ENCODE measurements at regions not wholly inside any gene's neighbourhood (a gene's known extent, or its start where the extent isn't known, plus 50 kb on each side); places are given as distances from the start of the nearest gene placed in this dataset.

DNA sequence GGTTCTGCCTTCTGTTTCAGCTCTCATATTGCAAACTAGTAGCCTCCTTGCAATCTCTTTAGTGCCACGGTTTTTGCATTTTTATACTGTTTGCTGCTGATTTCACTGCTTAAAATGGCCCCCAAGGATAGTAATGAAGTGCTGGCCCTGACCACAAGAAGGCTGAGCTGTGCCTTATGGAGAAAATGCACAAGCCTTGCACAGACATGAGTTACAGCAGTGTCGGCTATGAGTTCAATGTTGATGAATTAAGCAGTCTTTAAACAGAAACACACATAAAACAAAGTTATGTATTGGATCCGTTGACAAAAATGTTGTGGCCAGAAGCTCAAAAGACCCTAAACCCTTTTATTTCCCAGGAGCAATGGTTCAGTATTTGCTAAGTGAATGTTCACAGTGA is 210.6 kb upstream of the DYNLRB2 start:
- Histone ChIP-seq H3K79me2 (ENCODE audit: control insufficient read depth, low read length) (no peaks in the 10 kb centered on the region), H3F3A (ENCODE audit: control insufficient read depth, insufficient read depth) (no peaks in the 10 kb centered on the region), H3K4me1 (ENCODE audit: control insufficient read depth, low read length) (no peaks in the 10 kb centered on the region), H3K9me2 (replicated peaks; ENCODE audit: control insufficient read depth, low read length) (no peaks in the 10 kb centered on the region), H3K27me3 (ENCODE audit: control insufficient read depth, low read length) (no peaks in the 10 kb centered on the region), H4K20me1 (ENCODE audit: control insufficient read depth, insufficient read depth, low read depth, low read length) (no peaks in the 10 kb centered on the region), H3K4me2 (ENCODE audit: low read length) (no peak overlapping the region), H3K4me3 (ENCODE audit: low read length) (no peak overlapping the region), H3K27ac (ENCODE audit: low read depth, low read length) (no peak overlapping the region), H3K9me3 (ENCODE audit: control insufficient read depth, insufficient read depth, low read length) (no peaks in the 10 kb centered on the region), H3K36me3 (ENCODE audit: control insufficient read depth, low read length) (no peaks in the 10 kb centered on the region)
- TF ChIP-seq, protein P1, sequence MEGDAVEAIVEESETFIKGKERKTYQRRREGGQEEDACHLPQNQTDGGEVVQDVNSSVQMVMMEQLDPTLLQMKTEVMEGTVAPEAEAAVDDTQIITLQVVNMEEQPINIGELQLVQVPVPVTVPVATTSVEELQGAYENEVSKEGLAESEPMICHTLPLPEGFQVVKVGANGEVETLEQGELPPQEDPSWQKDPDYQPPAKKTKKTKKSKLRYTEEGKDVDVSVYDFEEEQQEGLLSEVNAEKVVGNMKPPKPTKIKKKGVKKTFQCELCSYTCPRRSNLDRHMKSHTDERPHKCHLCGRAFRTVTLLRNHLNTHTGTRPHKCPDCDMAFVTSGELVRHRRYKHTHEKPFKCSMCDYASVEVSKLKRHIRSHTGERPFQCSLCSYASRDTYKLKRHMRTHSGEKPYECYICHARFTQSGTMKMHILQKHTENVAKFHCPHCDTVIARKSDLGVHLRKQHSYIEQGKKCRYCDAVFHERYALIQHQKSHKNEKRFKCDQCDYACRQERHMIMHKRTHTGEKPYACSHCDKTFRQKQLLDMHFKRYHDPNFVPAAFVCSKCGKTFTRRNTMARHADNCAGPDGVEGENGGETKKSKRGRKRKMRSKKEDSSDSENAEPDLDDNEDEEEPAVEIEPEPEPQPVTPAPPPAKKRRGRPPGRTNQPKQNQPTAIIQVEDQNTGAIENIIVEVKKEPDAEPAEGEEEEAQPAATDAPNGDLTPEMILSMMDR (IDR thresholded peaks at IDR 0.05; ENCODE audit: low read depth, low read length, poor library complexity, severe bottlenecking): no peak
- no peak for TF ChIP-seq EZH2phosphoT487 (IDR thresholded peaks at IDR 0.05; ENCODE audit: borderline replicate concordance, low read length)

DNA sequence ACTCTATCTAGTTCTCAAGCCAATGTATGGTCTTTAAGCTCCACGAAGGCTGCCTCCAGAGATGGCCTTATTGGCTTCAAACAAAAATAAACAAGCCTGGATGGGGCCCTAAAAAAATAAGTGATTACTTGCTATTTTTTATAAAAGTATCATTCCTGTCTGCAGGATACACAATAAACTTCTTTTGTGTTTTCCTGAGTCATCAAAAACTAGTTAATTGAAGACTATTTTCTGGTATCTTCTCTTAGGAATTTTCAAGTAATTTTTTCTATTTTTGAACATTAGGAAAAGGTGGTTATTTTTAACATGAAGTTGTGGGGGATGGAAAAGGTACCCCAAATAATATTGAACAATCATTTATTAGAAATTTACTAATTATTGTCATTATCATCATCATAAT is 213.1 kb upstream of the DYNLRB2 start:
- no peaks in the 10 kb centered on the region for H4K20me1 ChIP-seq (ENCODE audit: control insufficient read depth, insufficient read depth, low read depth, low read length)
- no peaks in the 10 kb centered on the region for H3K27me3 ChIP-seq (ENCODE audit: control insufficient read depth, low read length)
- TF ChIP-seq, protein P1 (IDR thresholded peaks at IDR 0.05; ENCODE audit: low read depth, low read length, poor library complexity, severe bottlenecking): no peak
- TF ChIP-seq EZH2phosphoT487 (IDR thresholded peaks at IDR 0.05; ENCODE audit: borderline replicate concordance, low read length): no peak
- H3K27ac ChIP-seq (ENCODE audit: low read depth, low read length): no peak overlapping the region
- H3K79me2 ChIP-seq (ENCODE audit: control insufficient read depth, low read length): no peaks in the 10 kb centered on the region
- H3K4me1 ChIP-seq (ENCODE audit: control insufficient read depth, low read length): no peaks in the 10 kb centered on the region
- no peaks in the 10 kb centered on the region for H3K36me3 ChIP-seq (ENCODE audit: control insufficient read depth, low read length)
- H3K9me3 ChIP-seq (ENCODE audit: control insufficient read depth, insufficient read depth, low read length): no peaks in the 10 kb centered on the region
- H3K4me3 ChIP-seq (ENCODE audit: low read length): no peak overlapping the region
- H3K4me2 ChIP-seq (ENCODE audit: low read length): no peak overlapping the region
- H3F3A ChIP-seq (ENCODE audit: control insufficient read depth, insufficient read depth): no peaks in the 10 kb centered on the region
- no peaks in the 10 kb centered on the region for H3K9me2 ChIP-seq (replicated peaks; ENCODE audit: control insufficient read depth, low read length)

DNA sequence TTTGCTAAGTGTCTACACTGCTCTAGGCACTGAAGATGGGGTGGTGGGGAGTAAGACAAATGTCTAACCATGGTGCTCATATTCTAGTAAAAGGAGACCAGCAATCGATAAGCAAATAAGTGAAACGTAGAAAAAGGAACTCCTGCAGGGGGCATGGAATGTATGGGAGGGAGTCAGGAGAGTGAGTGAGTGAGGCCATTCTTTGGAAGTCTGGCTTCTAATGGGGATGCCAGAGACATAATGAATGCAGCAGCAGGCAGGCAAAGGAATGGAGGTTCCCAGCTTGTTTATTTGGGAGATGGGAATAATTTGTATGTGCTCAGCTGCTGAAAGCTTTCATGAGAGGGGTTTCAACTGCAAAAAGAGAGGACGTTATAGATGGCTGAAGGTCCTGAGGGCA is 216.4 kb upstream of the DYNLRB2 start:
- no peaks in the 10 kb centered on the region for H3K27me3 ChIP-seq (ENCODE audit: control insufficient read depth, low read length)
- no peaks in the 10 kb centered on the region for H3K9me3 ChIP-seq (ENCODE audit: control insufficient read depth, insufficient read depth, low read length)
- no peaks in the 10 kb centered on the region for H3K4me1 ChIP-seq (ENCODE audit: control insufficient read depth, low read length)
- TF ChIP-seq EZH2phosphoT487 (IDR thresholded peaks at IDR 0.05; ENCODE audit: borderline replicate concordance, low read length): no peak
- TF ChIP-seq, protein P1 (IDR thresholded peaks at IDR 0.05; ENCODE audit: low read depth, low read length, poor library complexity, severe bottlenecking): no peak
- no peak overlapping the region for H3K27ac ChIP-seq (ENCODE audit: low read depth, low read length)
- H3K4me2 ChIP-seq (ENCODE audit: low read length): no peak overlapping the region
- no peaks in the 10 kb centered on the region for H3K79me2 ChIP-seq (ENCODE audit: control insufficient read depth, low read length)
- H4K20me1 ChIP-seq (ENCODE audit: control insufficient read depth, insufficient read depth, low read depth, low read length): no peaks in the 10 kb centered on the region
- no peaks in the 10 kb centered on the region for H3K36me3 ChIP-seq (ENCODE audit: control insufficient read depth, low read length)
- H3K9me2 ChIP-seq (replicated peaks; ENCODE audit: control insufficient read depth, low read length): no peaks in the 10 kb centered on the region
- H3K4me3 ChIP-seq (ENCODE audit: low read length): no peak overlapping the region
- no peaks in the 10 kb centered on the region for H3F3A ChIP-seq (ENCODE audit: control insufficient read depth, insufficient read depth)

DNA sequence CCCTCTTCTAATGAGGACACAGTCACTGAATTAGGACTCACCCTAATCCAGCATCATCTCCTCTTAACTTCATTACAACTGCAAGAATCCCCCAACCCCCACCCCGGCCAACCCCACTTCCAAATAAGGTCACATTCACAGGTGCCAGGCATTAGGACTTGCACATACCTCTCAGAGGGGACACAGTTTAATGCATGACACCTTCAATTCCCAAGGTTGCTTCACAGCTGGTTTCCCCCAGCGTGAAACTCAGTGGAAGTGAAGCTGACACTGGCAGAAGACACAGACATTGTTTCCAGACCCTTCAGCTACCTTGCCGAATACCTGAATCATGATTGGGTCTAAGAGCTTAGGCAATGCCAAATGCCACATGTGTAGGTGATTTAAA is 217.0 kb upstream of the DYNLRB2 start:
- Histone ChIP-seq H3K9me3 (ENCODE audit: control insufficient read depth, insufficient read depth, low read length) (no peaks in the 10 kb centered on the region), H3K27me3 (ENCODE audit: control insufficient read depth, low read length) (no peaks in the 10 kb centered on the region), H3K79me2 (ENCODE audit: control insufficient read depth, low read length) (no peaks in the 10 kb centered on the region), H4K20me1 (ENCODE audit: control insufficient read depth, insufficient read depth, low read depth, low read length) (no peaks in the 10 kb centered on the region), H3K27ac (ENCODE audit: low read depth, low read length) (no peak overlapping the region), H3F3A (ENCODE audit: control insufficient read depth, insufficient read depth) (no peaks in the 10 kb centered on the region), H3K4me2 (ENCODE audit: low read length) (no peak overlapping the region), H3K36me3 (ENCODE audit: control insufficient read depth, low read length) (no peaks in the 10 kb centered on the region), H3K4me3 (ENCODE audit: low read length) (no peak overlapping the region), H3K4me1 (ENCODE audit: control insufficient read depth, low read length) (no peaks in the 10 kb centered on the region), H3K9me2 (replicated peaks; ENCODE audit: control insufficient read depth, low read length) (no peaks in the 10 kb centered on the region)
- TF ChIP-seq, protein P1 (IDR thresholded peaks at IDR 0.05; ENCODE audit: low read depth, low read length, poor library complexity, severe bottlenecking): no peak
- no peak for TF ChIP-seq EZH2phosphoT487 (IDR thresholded peaks at IDR 0.05; ENCODE audit: borderline replicate concordance, low read length)

Measured in DOHH2 (cell line).